ENCODE measurements at regions not wholly inside any gene's neighbourhood (a gene's known extent, or its start where the extent isn't known, plus 50 kb on each side); places are given as distances from the start of the nearest gene placed in this dataset.

- no peak for TF ChIP-seq POLR2A (IDR thresholded peaks at IDR 0.05)
- TF ChIP-seq CTCF (IDR thresholded peaks at IDR 0.05), result no peak
These were observed 50.4 kb upstream of the TGFBR2 start for GRCh38 chr3:30555968-30556367.
